ENCODE measurements at regions not wholly inside any gene's neighbourhood (a gene's known extent, or its start where the extent isn't known, plus 50 kb on each side); places are given as distances from the start of the nearest gene placed in this dataset.

GRCh38 chr18:41357708-41358107 is 597.3 kb upstream of the PIK3C3 start:
- DNase-seq (ENCODE audit: low read depth in 2 of 2): no peak

DNA sequence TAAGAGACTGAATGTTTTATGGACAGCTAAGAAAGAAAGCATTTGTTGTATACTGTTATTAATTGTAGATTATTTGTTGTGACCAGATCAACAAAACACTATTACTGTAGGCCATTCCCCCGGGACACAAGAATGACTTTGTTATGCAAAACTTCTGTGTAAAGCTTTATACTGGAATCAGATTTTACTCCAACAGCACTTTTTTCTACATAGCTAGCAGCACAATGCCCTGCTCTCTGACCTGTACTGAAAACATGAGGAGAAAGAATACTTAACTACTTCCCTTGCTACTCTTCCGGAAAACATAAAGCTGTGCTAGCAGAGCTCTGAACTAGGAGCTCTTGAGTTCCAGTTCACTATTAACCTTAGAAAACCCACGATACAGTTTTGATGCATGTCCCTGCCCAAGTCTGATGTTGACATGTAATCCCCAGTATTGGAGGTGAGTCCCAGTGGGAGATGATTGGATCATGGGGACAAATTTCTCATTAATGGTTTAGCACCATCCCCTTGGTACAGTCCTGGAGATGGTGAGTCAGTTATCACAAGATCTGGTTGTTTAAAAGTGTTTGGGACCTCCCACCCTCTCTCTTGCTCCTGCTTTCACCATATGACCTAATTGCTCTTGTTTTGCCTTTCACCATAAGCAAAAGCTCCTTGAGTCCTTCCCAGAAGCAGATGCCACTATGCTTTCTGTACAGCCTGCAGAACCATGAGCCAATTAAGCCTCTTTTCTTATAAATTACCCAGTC is 601.1 kb upstream of the PIK3C3 start:
- DNase-seq (ENCODE audit: low read depth in 2 of 2): no peak

- no peak for DNase-seq (ENCODE audit: low read depth in 2 of 2)
Measured at GRCh38 chr18:41351430-41351829, 603.6 kb upstream of the PIK3C3 start.

- DNase-seq (ENCODE audit: low read depth in 2 of 2): no peak
Measured at GRCh38 chr18:41347057-41347456, 608.0 kb upstream of the PIK3C3 start.

DNA sequence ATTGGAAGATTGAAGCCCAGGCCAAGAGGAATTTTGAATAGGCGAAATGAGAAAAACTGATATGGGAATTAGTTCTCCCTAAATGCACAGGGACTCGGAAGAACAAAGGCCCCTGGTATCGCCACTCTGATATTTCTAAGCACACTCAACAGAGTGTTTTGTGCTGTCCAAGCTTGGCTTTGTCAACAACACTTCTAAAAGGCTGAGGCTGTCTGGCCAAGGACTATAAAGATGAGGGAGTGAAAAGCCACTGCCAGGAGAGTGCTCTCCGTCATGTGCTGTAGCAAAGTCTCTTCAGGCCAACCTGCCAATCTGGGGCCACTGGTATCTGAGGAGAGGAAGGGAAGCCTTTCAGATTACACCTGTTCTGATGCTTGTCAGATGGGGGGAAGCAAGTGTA is 611.2 kb upstream of the PIK3C3 start:
- DNase-seq (ENCODE audit: low read depth in 2 of 2): no peak

DNA sequence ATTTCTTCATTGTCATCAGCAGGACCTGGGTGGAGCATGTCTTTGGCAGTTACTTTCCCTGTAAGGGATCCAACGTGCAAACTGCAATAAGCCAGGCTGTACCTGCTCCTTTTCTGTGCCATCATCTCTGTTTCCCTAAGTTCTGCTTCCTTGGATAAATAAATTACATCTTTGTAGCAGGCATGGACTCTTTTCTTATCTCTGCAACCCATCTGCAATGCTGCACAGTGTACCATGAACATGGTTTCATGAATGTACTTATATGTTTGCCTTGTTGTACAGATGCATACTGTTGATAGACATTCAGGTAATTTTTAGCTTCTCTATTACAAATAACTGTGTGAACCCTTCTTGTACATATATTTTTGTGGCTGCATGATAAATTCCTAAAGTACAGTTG is 616.7 kb upstream of the PIK3C3 start:
- DNase-seq (ENCODE audit: low read depth in 2 of 2): no peak

- no peak for DNase-seq (ENCODE audit: low read depth in 2 of 2)
Measured at GRCh38 chr18:41331661-41332060, 623.4 kb upstream of the PIK3C3 start.

DNA sequence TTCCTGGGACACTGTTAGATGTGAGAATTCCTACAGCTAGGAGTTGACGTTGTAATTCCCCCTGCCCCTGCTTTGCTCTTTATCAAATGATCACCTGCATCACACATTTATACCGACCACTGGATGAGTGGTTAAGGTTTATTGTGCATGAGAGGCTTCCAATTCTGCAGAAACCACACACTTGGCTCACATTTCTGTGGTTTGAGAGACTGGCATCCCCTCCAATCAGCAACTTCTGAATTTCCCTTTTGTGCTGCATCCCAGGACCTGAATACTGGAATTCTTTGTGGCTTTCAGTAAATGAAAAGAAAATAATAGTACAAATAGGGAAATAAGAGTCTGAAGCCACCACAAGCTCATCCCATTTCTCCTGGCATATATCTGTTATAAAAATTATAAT is 628.7 kb upstream of the PIK3C3 start:
- no peak for DNase-seq (ENCODE audit: low read depth in 2 of 2)

DNA sequence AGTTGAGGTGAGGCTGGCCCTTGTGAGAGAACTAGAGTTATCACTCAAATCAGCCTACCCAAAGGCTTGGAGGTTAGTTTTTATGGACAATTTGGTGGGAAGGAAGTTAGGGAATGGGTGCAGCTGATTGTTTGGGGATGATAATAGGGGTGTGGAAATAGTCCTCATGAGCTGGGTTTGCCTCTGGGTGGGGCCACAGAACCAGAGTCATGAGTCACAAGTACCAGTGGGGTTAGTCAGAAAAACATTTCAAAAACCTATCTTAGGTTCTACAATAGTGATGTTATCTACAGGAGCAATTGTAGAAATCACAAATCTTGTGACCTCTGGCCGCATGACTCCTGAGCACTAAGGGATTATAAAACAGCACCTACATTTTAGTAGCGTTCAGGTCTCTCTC is 630.1 kb upstream of the PIK3C3 start:
- DNase-seq (ENCODE audit: low read depth in 2 of 2): no peak

- DNase-seq (ENCODE audit: low read depth in 2 of 2): no peak
Measured at GRCh38 chr18:41324020-41324791, 630.8 kb upstream of the PIK3C3 start.

- no peak for DNase-seq (ENCODE audit: low read depth in 2 of 2)
Measured at GRCh38 chr18:41323044-41323443, 632.0 kb upstream of the PIK3C3 start.

GRCh38 chr18:41320100-41320499 is 634.9 kb upstream of the PIK3C3 start:
- no peak for DNase-seq (ENCODE audit: low read depth in 2 of 2)

- DNase-seq (ENCODE audit: low read depth in 2 of 2): no peak
Measured at GRCh38 chr18:41315134-41315533, 639.9 kb upstream of the PIK3C3 start.

- no peak for DNase-seq (ENCODE audit: low read depth in 2 of 2)
Measured at GRCh38 chr18:41311571-41312547, 643.2 kb upstream of the PIK3C3 start.

- DNase-seq (ENCODE audit: low read depth in 2 of 2): no peak
Measured at GRCh38 chr18:41297740-41298139, 657.3 kb upstream of the PIK3C3 start.

DNA sequence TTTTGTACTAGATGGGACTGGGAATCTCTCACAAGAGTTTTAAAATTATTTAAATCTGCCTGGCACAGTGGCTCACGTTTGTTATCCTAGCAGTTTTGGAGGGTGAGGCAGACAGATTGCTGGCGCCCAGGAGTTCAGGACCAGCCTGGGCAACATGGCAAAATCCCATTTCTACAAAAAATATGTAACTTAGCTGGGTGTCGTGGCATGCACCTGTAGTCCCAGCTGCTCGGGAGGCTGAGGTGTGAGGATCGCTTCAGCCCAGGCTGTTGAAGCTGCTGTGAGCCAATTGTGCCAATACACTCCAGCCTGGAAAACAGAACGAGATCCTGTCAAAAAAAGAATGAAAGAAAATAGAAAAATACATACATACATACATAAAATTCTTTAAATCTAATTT is 685.7 kb upstream of the PIK3C3 start:
- no peak for DNase-seq (ENCODE audit: low read depth in 2 of 2)

DNA sequence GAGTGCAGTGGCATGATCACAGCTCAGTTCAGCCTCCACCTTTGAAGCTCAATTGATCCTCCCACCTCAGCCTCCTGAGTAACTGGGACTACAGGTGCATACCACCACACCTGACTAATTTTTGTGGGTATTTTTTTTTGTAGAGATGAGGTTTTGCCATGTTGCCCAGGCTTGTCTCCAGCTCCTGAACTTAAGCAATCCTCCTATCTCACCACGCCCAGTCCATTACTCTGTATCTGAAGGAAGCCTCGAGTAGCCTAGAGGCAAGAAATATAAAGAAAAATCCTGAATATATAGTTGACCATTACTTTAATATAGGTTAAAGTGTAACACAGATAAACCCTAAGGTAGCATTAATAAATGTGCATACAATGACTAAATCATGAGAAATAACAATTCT is 686.8 kb upstream of the PIK3C3 start:
- no peak for DNase-seq (ENCODE audit: low read depth in 2 of 2)

DNA sequence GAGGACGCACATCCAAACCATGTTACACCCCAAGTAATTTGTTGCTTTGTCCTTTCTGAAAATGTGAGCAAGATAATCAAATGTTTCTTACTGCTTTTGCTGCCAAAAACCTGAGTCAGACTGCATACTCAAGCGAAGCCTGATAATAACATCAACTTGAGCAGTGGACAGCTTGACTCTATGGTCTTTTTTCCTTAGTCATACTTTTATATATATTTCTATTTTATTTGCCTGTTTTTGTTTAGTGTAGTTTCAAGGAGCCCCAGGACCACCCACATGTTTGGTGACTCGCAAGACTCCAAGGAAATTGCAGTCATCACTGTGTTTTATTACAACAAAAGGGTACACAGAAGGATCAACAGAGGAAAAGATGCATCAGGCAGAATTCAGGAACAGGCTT is 688.4 kb upstream of the PIK3C3 start:
- no peak for DNase-seq (ENCODE audit: low read depth in 2 of 2)

GRCh38 chr18:41266204-41266603 is 688.8 kb upstream of the PIK3C3 start:
- DNase-seq (ENCODE audit: low read depth in 2 of 2): no peak

DNA sequence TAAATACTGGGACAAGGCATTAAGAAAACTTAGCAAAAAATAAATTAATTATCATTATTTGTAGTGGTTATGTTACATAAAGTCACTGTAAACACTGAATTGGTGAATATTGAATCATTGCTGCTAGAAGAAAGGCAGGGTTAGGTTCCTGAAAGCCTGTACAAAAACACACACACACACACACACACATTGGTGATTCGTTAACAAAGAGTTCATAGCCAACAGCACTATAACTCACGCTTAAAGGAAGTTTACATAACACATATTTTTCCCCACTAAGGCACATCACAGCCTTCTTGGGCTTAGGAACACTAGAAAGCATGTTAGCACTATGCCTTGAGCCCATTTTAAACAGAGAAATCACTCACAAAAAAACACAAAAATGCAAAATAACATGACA is 690.0 kb upstream of the PIK3C3 start:
- DNase-seq (ENCODE audit: low read depth in 2 of 2): no peak

DNA sequence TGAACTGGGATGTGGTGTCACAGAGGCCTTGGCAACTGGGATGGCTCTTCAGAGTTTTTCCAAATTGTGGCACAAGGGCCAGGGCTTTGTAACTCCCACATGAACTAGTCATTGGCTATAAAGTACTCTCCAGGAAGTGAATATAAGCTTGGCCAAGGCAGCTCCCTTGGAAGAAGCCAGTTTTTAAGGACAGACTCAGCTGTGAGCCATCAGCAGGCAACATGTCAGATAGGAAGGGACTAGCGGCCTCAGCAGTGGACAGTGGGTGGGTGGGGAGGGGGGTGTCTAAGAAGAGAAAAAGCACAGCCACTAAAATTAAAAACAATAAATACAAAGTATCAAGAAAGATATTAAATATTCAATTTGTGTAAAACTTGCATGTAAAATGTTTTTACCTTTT is 691.1 kb upstream of the PIK3C3 start:
- DNase-seq (ENCODE audit: low read depth in 2 of 2): no peak

DNA sequence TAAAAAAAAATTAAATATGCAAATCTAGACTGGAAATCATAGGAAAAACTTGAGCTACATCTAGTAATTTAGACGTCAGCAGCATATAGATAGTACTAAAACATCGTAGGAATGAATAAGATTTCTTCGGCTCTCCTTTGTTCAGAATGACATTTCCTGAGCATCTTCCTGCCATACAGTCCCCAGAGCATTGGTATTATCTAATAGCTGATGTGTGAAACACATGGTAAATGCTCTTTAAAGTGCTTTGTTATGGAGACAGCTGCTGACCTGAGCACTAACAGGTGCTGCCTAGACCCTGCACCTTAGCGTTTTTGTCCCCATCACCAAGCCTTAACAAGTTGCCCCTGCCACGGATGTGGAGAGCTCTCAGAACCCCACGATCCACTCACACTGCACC is 692.3 kb upstream of the PIK3C3 start:
- DNase-seq (ENCODE audit: low read depth in 2 of 2): no peak

Measured in stimulated activated CD4-positive, alpha-beta T cell treated with anti-CD3 and anti-CD28 coated beads, Interleukin-1b, Interleukin-23, amount 100 ng/mL, for 4 hours (primary cell).